Panc1 (cell line): ENCODE measurements at regions not wholly inside any gene's neighbourhood (a gene's known extent, or its start where the extent isn't known, plus 50 kb on each side); places are given as distances from the start of the nearest gene placed in this dataset.
A peak's percentile ranks its signal among the peaks of the same experiment; 100 is the strongest.

Source experiments
- ATAC-seq: fragments of 200-7000 bp; cut with Tn5 transposase; 2 replicates; pipeline ENCODE4 v1.9.1; 2020; ENCODE audit warnings: mild to moderate bottlenecking, moderate library complexity
- BruUV-seq: library from RNA; stranded (reverse); fragments of 400-500 nt; replicated peaks from 2 replicates; lab custom pipeline; 2021; lab: Mats Ljungman, UMichigan
- CTCF ChIA-PET: fragments of 300-600 bp; sonication (Branson Sonifier 250); formaldehyde crosslinking; loops from one replicate; lab custom pipeline; 2022; ENCODE audit warnings: antibody characterized with exemption; lab: Charles Lee
- POLR2A ChIA-PET: fragments of 300-600 bp; sonication (Branson Sonifier 250); formaldehyde crosslinking; loops from one replicate; lab custom pipeline; 2022; ENCODE audit warnings: antibody characterized with exemption; lab: Charles Lee
- DNase-seq: peaks from one replicate; pipeline ENCODE4 v3.0.0-alpha.2; 2010; ENCODE audit warnings: low read depth, low spot score
- H3K27ac ChIP-seq: 2 replicates; pipeline ENCODE4 v1.5.1; 2011; ENCODE audit warnings: mild to moderate bottlenecking, low read length, inconsistent platforms
- H3K27me3 ChIP-seq: fragments of 200-500 bp; sonication (Bioruptor generic); 2 replicates; pipeline ENCODE4 v1.6.0; 2014; ENCODE audit warnings: low read length, inconsistent platforms; ENCODE audit not compliant: control insufficient read depth, insufficient read depth
- H3K36me3 ChIP-seq: fragments of 200-500 bp; sonication (Bioruptor generic); 2 replicates; pipeline ENCODE4 v1.5.1; 2014; ENCODE audit warnings: inconsistent platforms, mild to moderate bottlenecking, low read length, moderate library complexity; ENCODE audit not compliant: control insufficient read depth, insufficient read depth
- H3K4me1 ChIP-seq: 2 replicates; pipeline ENCODE4 v1.5.1; 2011; ENCODE audit warnings: inconsistent platforms, mild to moderate bottlenecking, low read length, moderate library complexity; ENCODE audit not compliant: control insufficient read depth, insufficient read depth
- H3K4me3 ChIP-seq, 2 experiments: 2 replicates each; pipeline ENCODE4 v1.5.1; 2011 to 2012; ENCODE audit warnings: low read depth in 2 of 2, low read length in 2 of 2, mild to moderate bottlenecking in 2 of 2, inconsistent platforms in 1 of 2, moderate library complexity in 1 of 2
- H3K9me3 ChIP-seq: fragments of 200-500 bp; sonication (Bioruptor generic); 2 replicates; pipeline ENCODE4 v1.5.1; 2014; ENCODE audit warnings: low read depth, mild to moderate bottlenecking, inconsistent platforms, low read length, moderate library complexity; ENCODE audit not compliant: control insufficient read depth, insufficient read depth
- CTCF ChIP-seq: fragments of 450-650 bp; IDR thresholded peaks from 2 replicates; pipeline ENCODE4 v1.5.1; 2017; ENCODE audit warnings: mild to moderate bottlenecking
- POLR2AphosphoS5 ChIP-seq: IDR thresholded peaks from 2 replicates; pipeline ENCODE4 v1.6.1; 2012; ENCODE audit warnings: mild to moderate bottlenecking, low read depth, low read length, moderate library complexity
- REST ChIP-seq, 2 experiments: IDR thresholded peaks; 2 replicates each; pipeline ENCODE4 v1.6.1; 2011 to 2012; ENCODE audit warnings: low read depth in 2 of 2, control low read depth in 1 of 2, low read length in 1 of 2, mild to moderate bottlenecking in 1 of 2, moderate library complexity in 1 of 2; ENCODE audit not compliant: insufficient read depth in 1 of 2
- SIN3A ChIP-seq: IDR thresholded peaks from 2 replicates; pipeline ENCODE4 v1.6.1; 2012; ENCODE audit warnings: low read depth, mild to moderate bottlenecking, low read length, moderate library complexity, borderline replicate concordance; ENCODE audit not compliant: insufficient read depth
- TCF7L2 ChIP-seq: IDR thresholded peaks from 2 replicates; pipeline ENCODE4 v1.6.1; 2011; ENCODE audit warnings: mild to moderate bottlenecking, low read depth, low read length, inconsistent platforms
- in situ Hi-C: cut with HindIII; loops from 2 replicates; pipeline ENCODE4 v1.10.0; 2016; ENCODE audit warnings: low sequenced_read_pairs, low pct_unique_long_range_greater_than_20kb
- intact Hi-C: fragments of 100-400 bp; cut with micrococcal nuclease; formaldehyde crosslinking; loops from one replicate; pipeline ENCODE4 v1.10.0; 2022; ENCODE audit not compliant: unreplicated experiment

- no peak for TF ChIP-seq POLR2AphosphoS5
- no peak for TF ChIP-seq TCF7L2
- no peak for TF ChIP-seq SIN3A
- TF ChIP-seq REST (IDR thresholded peaks at IDR 0.05; ENCODE audit: insufficient read depth in 1 of 2, low read depth in 2 of 2, low read length in 1 of 2), result no peak
- no peak for TF ChIP-seq CTCF
- ChIA-PET CTCF (no interaction called here), POLR2A (no interaction called here)
- peak; percentile 10; the same call in 1 of the 2 replicates for ATAC-seq
- Histone ChIP-seq H3K27me3 (no peaks in the 10 kb centered on the region), H3K36me3 (no peaks in the 10 kb centered on the region), H3K4me3 (no peak overlapping the region), H3K27ac (peak overlapping the region; percentile 48), H3K9me3 (no peaks in the 10 kb centered on the region), H3K4me1 (peaks cover 49% of the 10 kb centered on the region)
- intact Hi-C loops, result no loop called here
- in situ Hi-C loops, result no loop called here
- no peak for DNase-seq
- no TSS peak for BruUV-seq
These were observed 281.1 kb upstream of the KLF14 start for GRCh38 chr7:131014906-131015656.

- Histone ChIP-seq H3K27ac (peak overlapping the region; percentile 48), H3K36me3 (no peaks in the 10 kb centered on the region), H3K9me3 (no peaks in the 10 kb centered on the region), H3K4me1 (peaks cover 47% of the 10 kb centered on the region), H3K4me3 (no peak overlapping the region), H3K27me3 (no peaks in the 10 kb centered on the region)
- DNase-seq, result no peak
- in situ Hi-C loops (no loop called here), intact Hi-C loops (no loop called here)
- BruUV-seq, result no TSS peak
- CTCF ChIA-PET, result no interaction called here
- peak; percentile 58 for ATAC-seq
- TF ChIP-seq TCF7L2 (peak; percentile 76), CTCF (no peak)
- POLR2A ChIA-PET, result no interaction called here
These were observed 281.6 kb upstream of the KLF14 start for GRCh38 chr7:131015657-131015958.
